Activated CD4-positive, alpha-beta memory T cell treated with anti-CD3 and anti-CD28 coated beads, Interleukin-2, amount 10 ng/mL, durations not matched to agents 7 days and 5 days (primary cell): ENCODE measurements at regions not wholly inside any gene's neighbourhood (a gene's known extent, or its start where the extent isn't known, plus 50 kb on each side); places are given as distances from the start of the nearest gene placed in this dataset.

Experiments
- CTCF ChIA-PET: fragments of 350-600 bp; sonication (Branson Sonifier 250); formaldehyde crosslinking; loops from one replicate; lab custom pipeline; 2021; ENCODE audit warnings: antibody characterized with exemption, inconsistent platforms; lab: Charles Lee
- POLR2A ChIA-PET: fragments of 350-600 bp; sonication (Branson Sonifier 250); formaldehyde crosslinking; loops from one replicate; lab custom pipeline; 2021; ENCODE audit warnings: antibody characterized with exemption; lab: Charles Lee
- DNase-seq: peaks from one replicate; pipeline ENCODE4 v3.0.0-alpha.2; 2020
- H3K27ac Mint-ChIP-seq: one replicate; pipeline ENCODE4 v1.8.0; 2021; ENCODE audit warnings: mild to moderate bottlenecking, mixed read lengths
- H3K27me3 Mint-ChIP-seq: one replicate; pipeline ENCODE4 v1.8.0; 2021; ENCODE audit warnings: mixed read lengths
- H3K36me3 Mint-ChIP-seq: one replicate; pipeline ENCODE4 v1.8.0; 2021; ENCODE audit warnings: low read depth, mixed read lengths
- H3K4me1 Mint-ChIP-seq: one replicate; pipeline ENCODE4 v1.8.0; 2021; ENCODE audit warnings: mixed read lengths
- H3K4me3 Mint-ChIP-seq: one replicate; pipeline ENCODE4 v1.8.0; 2021; ENCODE audit warnings: mild to moderate bottlenecking, mixed read lengths
- H3K9me3 Mint-ChIP-seq: one replicate; pipeline ENCODE4 v1.8.0; 2021; ENCODE audit warnings: mixed read lengths

DNA sequence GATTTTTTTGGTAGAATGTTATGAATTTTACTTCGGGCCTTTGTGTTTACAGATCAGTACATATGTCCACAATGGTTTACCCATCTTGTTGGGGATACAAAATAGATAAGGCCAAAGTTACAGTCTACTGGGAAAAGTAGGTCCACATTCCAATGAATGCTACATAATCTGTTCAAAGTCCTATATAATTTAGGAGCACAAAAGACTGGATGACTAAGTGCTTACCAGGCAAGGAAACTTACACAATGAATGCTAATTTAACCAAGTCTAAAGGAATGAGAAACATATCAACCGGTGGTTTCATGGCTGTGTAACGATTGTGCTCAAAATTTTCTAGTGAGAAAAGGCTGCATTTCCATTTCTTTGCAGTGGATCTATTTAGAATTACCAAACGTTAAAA lies 97.4 kb upstream of the TRPM3 start:
- H3K27me3 Mint-ChIP-seq, result no peaks in the 10 kb centered on the region
- H3K4me3 Mint-ChIP-seq, result no peak overlapping the region
- H3K4me1 Mint-ChIP-seq, result no peaks in the 10 kb centered on the region
- H3K36me3 Mint-ChIP-seq, result no peaks in the 10 kb centered on the region
- DNase-seq, result no peak
- H3K9me3 Mint-ChIP-seq, result no peaks in the 10 kb centered on the region
- H3K27ac Mint-ChIP-seq, result no peak overlapping the region
- ChIA-PET POLR2A (no interaction called here), CTCF (no interaction called here)

DNA sequence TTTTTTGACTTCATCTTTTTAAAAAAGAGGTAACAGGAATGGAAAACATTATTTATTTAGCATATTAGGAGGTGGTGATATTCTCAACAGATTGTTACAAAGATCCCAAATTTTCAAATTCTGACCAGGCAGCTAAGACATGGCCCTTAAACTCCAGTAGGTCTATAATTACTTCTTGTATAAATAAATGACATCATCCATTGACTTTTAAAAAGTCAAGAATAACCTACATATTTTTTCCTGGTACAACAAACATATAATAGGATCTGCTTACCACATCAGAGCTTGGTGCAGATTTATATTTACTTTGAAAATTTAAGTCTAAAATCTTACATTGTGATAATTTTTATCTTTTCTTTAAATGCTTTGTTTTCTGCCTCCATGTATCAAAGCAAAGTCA lies 92.2 kb upstream of the TRPM3 start:
- ChIA-PET POLR2A (no interaction called here), CTCF (no interaction called here)
- H3K9me3 Mint-ChIP-seq, result no peaks in the 10 kb centered on the region
- H3K4me1 Mint-ChIP-seq, result no peaks in the 10 kb centered on the region
- H3K27ac Mint-ChIP-seq, result no peak overlapping the region
- H3K36me3 Mint-ChIP-seq, result no peaks in the 10 kb centered on the region
- DNase-seq, result no peak
- no peaks in the 10 kb centered on the region for H3K27me3 Mint-ChIP-seq
- no peak overlapping the region for H3K4me3 Mint-ChIP-seq

DNA sequence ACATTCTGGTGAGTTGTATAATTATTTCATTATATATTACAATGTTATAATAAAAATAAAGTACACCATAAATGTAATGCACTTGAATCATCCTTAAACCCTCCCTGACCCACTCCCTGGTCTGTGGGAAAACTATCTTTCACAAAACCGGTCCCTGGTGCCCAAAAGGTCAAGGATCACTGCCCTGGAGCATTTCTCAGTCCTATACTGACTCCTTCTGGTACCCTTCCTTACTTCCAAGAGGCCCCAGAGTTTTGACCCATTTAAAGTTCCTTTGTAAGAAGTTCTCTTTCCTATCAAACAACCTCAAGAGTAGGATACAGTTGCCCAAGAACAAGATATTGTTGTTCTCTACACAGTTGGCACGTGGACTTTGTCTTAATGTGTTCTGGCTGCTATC lies 88.9 kb upstream of the TRPM3 start:
- H3K36me3 Mint-ChIP-seq, result no peaks in the 10 kb centered on the region
- CTCF ChIA-PET, result no interaction called here

DNA sequence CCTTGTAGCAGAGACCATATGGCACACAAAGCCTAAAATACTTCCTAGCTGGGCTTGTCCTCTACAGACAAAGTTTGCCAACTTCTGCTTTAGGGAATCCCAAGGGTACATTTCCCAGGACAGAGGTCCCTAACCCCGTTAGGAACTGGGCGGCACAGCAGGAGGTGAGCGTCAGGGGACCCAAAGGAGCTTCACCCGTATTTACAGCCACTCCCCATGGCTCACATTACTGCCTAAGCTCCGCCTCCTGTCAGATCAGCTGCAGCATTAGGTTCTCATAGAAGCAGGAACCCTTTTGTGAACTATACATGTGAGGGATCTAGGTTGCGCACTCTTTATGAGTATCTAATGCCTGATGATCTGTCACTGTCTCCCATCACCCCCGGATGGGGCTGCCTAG lies 88.5 kb upstream of the TRPM3 start:
- peaks cover 2% of the 10 kb centered on the region for H3K27me3 Mint-ChIP-seq
- no peak overlapping the region for H3K4me3 Mint-ChIP-seq
- H3K36me3 Mint-ChIP-seq, result no peaks in the 10 kb centered on the region
- no peaks in the 10 kb centered on the region for H3K4me1 Mint-ChIP-seq
- POLR2A ChIA-PET, result no interaction called here
- CTCF ChIA-PET, result no interaction called here
- no peaks in the 10 kb centered on the region for H3K9me3 Mint-ChIP-seq
- DNase-seq, result no peak
- no peak overlapping the region for H3K27ac Mint-ChIP-seq

More for the DNA sequence above, 88.9 kb upstream of the TRPM3 start:
- H3K9me3 Mint-ChIP-seq, result no peaks in the 10 kb centered on the region
- H3K4me3 Mint-ChIP-seq, result no peak overlapping the region
- H3K27ac Mint-ChIP-seq, result no peak overlapping the region
- no peaks in the 10 kb centered on the region for H3K4me1 Mint-ChIP-seq
- POLR2A ChIA-PET, result no interaction called here
- peaks cover 2% of the 10 kb centered on the region for H3K27me3 Mint-ChIP-seq
- no peak for DNase-seq

DNA sequence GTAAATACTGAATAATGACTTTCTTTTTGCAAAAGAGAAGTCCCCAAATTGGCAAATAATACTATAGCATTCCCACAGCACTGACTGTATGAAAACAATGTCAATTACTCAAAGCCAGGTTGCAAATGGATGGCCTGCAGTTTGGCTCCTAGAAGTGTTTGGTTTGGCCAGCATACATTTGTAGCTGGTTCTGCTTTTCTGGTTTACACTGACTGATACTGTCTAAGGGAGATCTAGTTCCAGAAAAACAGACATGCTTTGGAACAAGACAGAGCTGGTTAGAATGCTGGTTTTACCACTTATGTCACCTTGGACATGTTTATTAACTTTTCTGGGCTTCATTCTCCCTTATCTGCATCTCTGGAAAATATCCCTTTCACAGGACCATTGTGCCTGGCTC lies 81.5 kb upstream of the TRPM3 start:
- no peak for DNase-seq
- Mint-ChIP-seq H3K9me3 (no peaks in the 10 kb centered on the region), H3K4me1 (no peaks in the 10 kb centered on the region), H3K27ac (no peak overlapping the region), H3K27me3 (peaks cover 2% of the 10 kb centered on the region), H3K4me3 (no peak overlapping the region), H3K36me3 (no peaks in the 10 kb centered on the region)
- CTCF ChIA-PET, result no interaction called here
- POLR2A ChIA-PET, result no interaction called here

DNA sequence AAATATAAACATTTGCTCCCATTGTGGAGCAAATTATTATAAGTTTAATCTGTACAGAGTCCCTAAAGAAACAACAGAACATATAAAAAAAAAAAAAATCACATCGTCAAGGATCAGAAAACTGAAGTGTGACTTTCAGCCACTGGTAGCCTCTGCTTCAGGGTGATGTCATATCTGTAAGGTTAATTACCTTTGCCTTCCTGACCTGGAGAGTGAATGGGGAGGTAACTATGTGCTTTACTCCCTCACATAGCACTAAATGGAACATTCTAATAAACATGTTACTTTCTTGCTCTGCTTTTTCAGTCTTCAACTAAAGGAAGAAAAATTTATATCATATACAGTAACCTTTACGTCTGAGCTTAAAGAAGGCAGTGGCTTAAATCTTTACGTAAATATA lies 70.3 kb upstream of the TRPM3 start:
- DNase-seq, result no peak
- Mint-ChIP-seq H3K27ac (no peak overlapping the region), H3K36me3 (no peaks in the 10 kb centered on the region), H3K27me3 (no peaks in the 10 kb centered on the region), H3K4me3 (no peak overlapping the region), H3K9me3 (no peaks in the 10 kb centered on the region), H3K4me1 (no peaks in the 10 kb centered on the region)
- POLR2A ChIA-PET, result no interaction called here
- CTCF ChIA-PET, result no interaction called here

DNA sequence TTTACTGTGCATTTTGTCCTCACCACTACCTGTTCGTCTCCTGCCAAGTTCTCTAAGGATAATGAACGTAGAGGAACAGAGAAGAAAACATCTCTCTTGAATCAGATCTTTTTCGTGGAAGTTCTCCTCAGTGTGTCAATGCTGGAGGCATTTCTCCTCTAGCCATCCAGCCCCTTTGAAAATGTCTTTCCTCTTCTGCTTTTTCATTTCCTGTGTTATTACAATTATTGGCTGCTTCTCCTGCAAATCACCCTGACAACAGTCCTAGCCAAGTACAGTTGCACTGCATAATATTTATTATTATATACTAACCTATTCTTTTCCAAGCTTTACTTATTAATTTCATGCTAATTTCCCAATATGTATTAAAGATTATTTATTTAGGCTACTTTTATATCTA lies 61.8 kb upstream of the TRPM3 start:
- H3K27me3 Mint-ChIP-seq, result no peaks in the 10 kb centered on the region
- no peaks in the 10 kb centered on the region for H3K36me3 Mint-ChIP-seq
- no peaks in the 10 kb centered on the region for H3K9me3 Mint-ChIP-seq
- POLR2A ChIA-PET, result no interaction called here
- DNase-seq, result no peak
- no peaks in the 10 kb centered on the region for H3K4me1 Mint-ChIP-seq
- CTCF ChIA-PET, result no interaction called here
- H3K4me3 Mint-ChIP-seq, result no peak overlapping the region
- H3K27ac Mint-ChIP-seq, result no peak overlapping the region

DNA sequence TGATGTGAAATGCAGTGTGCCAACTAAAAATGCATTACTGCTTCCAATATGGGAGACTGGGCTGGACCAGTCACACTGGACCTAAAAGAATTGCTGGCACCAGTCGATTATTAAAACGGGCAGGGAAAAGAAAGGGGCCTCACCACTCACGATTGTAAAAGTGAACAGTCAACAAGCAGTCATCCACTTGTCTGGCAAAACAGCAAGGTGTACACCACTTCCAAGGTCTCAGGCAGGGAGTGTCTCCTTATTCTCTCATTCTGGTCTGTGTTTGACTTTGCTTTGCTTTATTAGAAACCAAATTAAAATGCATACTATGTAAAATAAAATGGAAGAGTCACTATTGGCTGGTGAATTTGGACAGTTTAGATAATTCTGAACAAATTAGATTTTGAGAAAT lies 57.8 kb upstream of the TRPM3 start:
- Mint-ChIP-seq H3K27me3 (no peaks in the 10 kb centered on the region), H3K9me3 (no peaks in the 10 kb centered on the region), H3K4me1 (no peaks in the 10 kb centered on the region), H3K36me3 (no peaks in the 10 kb centered on the region), H3K4me3 (no peak overlapping the region), H3K27ac (no peak overlapping the region)
- POLR2A ChIA-PET, result no interaction called here
- no peak for DNase-seq
- CTCF ChIA-PET, result no interaction called here

DNA sequence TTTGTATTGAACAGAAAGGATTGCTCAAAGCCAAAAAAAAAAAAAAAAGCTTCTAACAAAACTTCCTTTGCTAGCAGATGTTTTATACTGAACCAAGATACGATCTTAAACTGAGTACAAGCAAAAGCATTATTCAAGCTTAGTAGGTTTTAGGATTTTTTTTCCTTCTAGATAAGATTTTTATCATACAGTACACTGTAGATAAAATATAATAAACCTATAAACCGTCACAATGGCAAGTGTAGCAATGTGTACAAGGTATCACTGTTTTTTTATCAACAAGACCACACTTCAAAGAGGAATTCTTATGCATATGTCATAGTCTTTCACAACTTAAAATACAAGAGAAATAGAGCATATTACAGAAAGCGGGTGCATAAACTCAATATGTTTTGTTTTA lies 56.5 kb upstream of the TRPM3 start:
- no peak overlapping the region for H3K4me3 Mint-ChIP-seq
- no peaks in the 10 kb centered on the region for H3K36me3 Mint-ChIP-seq
- DNase-seq, result no peak
- H3K4me1 Mint-ChIP-seq, result no peaks in the 10 kb centered on the region
- H3K27ac Mint-ChIP-seq, result no peak overlapping the region
- POLR2A ChIA-PET, result no interaction called here
- H3K9me3 Mint-ChIP-seq, result no peaks in the 10 kb centered on the region
- no peaks in the 10 kb centered on the region for H3K27me3 Mint-ChIP-seq
- CTCF ChIA-PET, result no interaction called here

DNA sequence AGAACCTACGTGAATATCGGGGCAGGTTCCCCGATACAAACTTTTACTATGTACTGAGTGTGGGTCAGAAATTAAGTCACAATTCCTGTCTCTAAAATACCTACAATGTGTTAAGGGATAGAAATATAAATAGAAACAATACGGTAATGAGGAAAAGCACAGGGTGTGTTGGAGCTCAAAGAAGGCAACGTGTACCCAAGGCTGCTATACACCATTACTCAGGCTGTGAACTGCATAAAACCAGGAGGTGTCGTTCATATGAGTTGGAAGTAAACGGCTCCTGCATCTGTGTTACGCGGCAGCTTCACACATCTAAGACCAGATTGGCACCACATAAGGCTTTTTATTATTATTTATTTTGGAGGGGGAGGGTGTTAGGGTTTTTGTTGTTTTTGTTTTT lies 50.1 kb upstream of the TRPM3 start:
- H3K4me3 Mint-ChIP-seq, result no peak overlapping the region
- no peaks in the 10 kb centered on the region for H3K27me3 Mint-ChIP-seq
- POLR2A ChIA-PET, result no interaction called here
- CTCF ChIA-PET, result no interaction called here
- no peak overlapping the region for H3K27ac Mint-ChIP-seq
- DNase-seq, result no peak
- H3K9me3 Mint-ChIP-seq, result no peaks in the 10 kb centered on the region
- no peaks in the 10 kb centered on the region for H3K4me1 Mint-ChIP-seq
- no peaks in the 10 kb centered on the region for H3K36me3 Mint-ChIP-seq
